Stimulated activated CD8-positive, alpha-beta memory T cell treated with anti-CD3 and anti-CD28 coated beads, Interleukin-7, amount 100 ng/mL, for 1 hour (primary cell): ENCODE measurements at regions not wholly inside any gene's neighbourhood (a gene's known extent, or its start where the extent isn't known, plus 50 kb on each side); places are given as distances from the start of the nearest gene placed in this dataset.

Experiments
- DNase-seq, 2 donors: peaks; one replicate each; pipeline ENCODE4 v3.0.0-alpha.2; 2020; ENCODE audit warnings: low read depth in 2 of 2

DNA sequence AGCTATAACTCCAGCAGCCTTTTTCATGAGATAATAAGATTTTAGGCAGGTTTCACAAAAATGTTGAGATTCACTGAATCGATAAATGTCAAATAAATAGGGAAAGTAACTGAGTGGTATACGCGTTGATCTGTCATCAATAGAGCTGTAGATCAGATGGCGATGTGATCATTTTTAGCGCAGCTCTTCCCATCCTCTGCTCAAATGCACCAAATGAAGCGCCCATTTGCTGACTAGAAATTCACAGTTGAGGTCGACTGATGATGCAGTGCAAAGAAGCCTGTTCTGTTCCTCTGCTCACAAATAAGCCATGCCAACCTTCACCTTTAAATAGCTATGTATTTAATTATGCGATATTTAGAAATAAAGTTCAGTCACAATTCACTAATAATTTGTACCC, 693.5 kb downstream of the ARHGAP15 start:
- no peak for DNase-seq

DNA sequence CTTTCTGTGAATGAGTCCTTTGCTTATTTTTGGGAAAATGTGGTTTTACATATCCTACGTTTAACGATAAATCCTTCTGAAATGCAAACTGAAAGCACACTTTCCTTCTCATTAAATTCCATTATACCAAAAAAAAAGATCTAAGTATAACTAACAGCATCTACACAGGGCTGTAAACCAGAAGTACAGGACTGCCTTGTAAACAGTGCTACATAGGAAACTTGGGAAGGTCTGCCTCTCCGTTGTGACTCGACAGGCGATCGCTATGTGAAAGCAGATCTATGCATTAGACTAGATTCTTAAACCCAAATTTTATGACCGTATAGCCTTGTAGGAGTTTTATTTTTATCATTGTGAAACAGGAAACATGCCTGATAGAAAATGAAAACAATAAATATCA, 690.5 kb downstream of the ARHGAP15 start:
- DNase-seq = no peak

DNA sequence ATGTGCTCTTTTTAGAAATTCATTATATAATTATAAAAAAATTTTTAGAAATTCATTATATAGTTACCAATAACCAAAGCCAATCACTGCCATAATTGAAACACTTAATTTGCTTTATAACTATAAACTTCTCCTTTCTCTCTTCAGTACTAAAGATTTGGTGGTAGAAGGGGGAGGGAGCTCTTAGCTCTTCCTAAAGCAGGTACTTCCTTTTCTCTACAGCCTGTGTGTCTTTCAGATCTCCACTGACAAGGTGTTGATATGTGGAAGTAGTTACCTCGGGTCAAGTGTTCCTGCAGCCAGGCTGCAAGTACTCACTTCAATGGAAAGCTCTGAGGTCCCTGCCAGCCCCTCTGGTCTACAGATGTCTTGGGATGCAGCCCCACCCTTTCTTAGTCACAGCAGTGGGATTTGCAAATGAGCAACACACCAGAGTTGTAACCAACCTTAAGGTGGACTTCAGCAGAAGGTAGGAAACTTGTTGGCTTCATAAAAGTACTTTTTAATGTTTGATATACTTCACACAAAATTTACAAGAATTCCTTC, 690.0 kb downstream of the ARHGAP15 start:
- DNase-seq = no peak
